ENCODE measurements at regions not wholly inside any gene's neighbourhood (a gene's known extent, or its start where the extent isn't known, plus 50 kb on each side); places are given as distances from the start of the nearest gene placed in this dataset.
"Not testable (repeated sequence)": the region's sequence is repeated elsewhere in the genome, so short reads cannot be mapped to it uniquely, and the experiment has no call there.

- Mint-ChIP-seq H3K4me3 (ENCODE audit: low read depth) (no peak overlapping the region), H3K27me3 (no peaks in the 10 kb centered on the region)
These were observed 131.6 kb downstream of the CHD9NB start for GRCh38 chr16:52921104-52921503.

GRCh38 chr16:52920331-52920730 is 132.4 kb downstream of the CHD9NB start:
- H3K36me3 Mint-ChIP-seq (ENCODE audit: insufficient read depth), result no peaks in the 10 kb centered on the region
- H3K27ac Mint-ChIP-seq, result no peak overlapping the region
- TF ChIP-seq, protein P1, sequence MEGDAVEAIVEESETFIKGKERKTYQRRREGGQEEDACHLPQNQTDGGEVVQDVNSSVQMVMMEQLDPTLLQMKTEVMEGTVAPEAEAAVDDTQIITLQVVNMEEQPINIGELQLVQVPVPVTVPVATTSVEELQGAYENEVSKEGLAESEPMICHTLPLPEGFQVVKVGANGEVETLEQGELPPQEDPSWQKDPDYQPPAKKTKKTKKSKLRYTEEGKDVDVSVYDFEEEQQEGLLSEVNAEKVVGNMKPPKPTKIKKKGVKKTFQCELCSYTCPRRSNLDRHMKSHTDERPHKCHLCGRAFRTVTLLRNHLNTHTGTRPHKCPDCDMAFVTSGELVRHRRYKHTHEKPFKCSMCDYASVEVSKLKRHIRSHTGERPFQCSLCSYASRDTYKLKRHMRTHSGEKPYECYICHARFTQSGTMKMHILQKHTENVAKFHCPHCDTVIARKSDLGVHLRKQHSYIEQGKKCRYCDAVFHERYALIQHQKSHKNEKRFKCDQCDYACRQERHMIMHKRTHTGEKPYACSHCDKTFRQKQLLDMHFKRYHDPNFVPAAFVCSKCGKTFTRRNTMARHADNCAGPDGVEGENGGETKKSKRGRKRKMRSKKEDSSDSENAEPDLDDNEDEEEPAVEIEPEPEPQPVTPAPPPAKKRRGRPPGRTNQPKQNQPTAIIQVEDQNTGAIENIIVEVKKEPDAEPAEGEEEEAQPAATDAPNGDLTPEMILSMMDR (IDR thresholded peaks at IDR 0.05; ENCODE audit: unreplicated experiment), result no peak

More at GRCh38 chr16:52921104-52921503, 131.6 kb downstream of the CHD9NB start:
- TF ChIP-seq, protein P1 (IDR thresholded peaks at IDR 0.05; ENCODE audit: unreplicated experiment), result no peak
- H3K9me3 Mint-ChIP-seq (ENCODE audit: low read depth), result peaks cover 9% of the 10 kb centered on the region
- DNase-seq (ENCODE audit: low spot score, unreplicated experiment), result no peak
- no peak overlapping the region for H3K27ac Mint-ChIP-seq
- no peaks in the 10 kb centered on the region for H3K36me3 Mint-ChIP-seq (ENCODE audit: insufficient read depth)
- no peaks in the 10 kb centered on the region for H3K4me1 Mint-ChIP-seq (ENCODE audit: low read depth)

DNA sequence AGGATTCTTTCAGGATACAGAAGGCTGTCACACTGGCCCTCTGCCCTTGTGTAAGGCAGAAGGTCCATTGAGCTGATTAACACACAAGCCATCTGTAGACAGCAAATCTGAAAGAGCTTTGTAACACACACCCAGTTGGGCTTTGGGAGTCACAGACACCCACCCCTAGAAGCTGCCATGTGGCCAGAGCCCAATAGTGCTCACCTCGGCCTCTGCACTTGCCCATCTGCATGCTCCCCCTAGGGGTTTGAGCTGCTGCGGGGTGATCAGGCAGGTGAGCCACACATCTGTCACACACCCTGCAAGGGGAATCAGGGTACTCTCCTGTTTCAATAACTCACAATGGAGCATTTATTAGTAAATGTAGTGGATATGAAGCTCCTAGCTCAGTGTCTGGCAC is 138.3 kb downstream of the CHD9NB start:
- TF ChIP-seq, protein P1 (IDR thresholded peaks at IDR 0.05; ENCODE audit: unreplicated experiment), result no peak
- Mint-ChIP-seq H3K4me1 (ENCODE audit: low read depth) (peaks cover 3% of the 10 kb centered on the region), H3K36me3 (ENCODE audit: insufficient read depth) (no peaks in the 10 kb centered on the region), H3K27me3 (no peaks in the 10 kb centered on the region), H3K9me3 (ENCODE audit: low read depth) (peaks cover 4% of the 10 kb centered on the region), H3K27ac (no peak overlapping the region), H3K4me3 (ENCODE audit: low read depth) (no peak overlapping the region)
- DNase-seq (ENCODE audit: low spot score, unreplicated experiment), result no peak

More at GRCh38 chr16:52920331-52920730, 132.4 kb downstream of the CHD9NB start:
- Mint-ChIP-seq H3K9me3 (ENCODE audit: low read depth) (peaks cover 9% of the 10 kb centered on the region), H3K4me1 (ENCODE audit: low read depth) (no peaks in the 10 kb centered on the region), H3K4me3 (ENCODE audit: low read depth) (no peak overlapping the region), H3K27me3 (no peaks in the 10 kb centered on the region)
- DNase-seq (ENCODE audit: low spot score, unreplicated experiment), result no peak

DNA sequence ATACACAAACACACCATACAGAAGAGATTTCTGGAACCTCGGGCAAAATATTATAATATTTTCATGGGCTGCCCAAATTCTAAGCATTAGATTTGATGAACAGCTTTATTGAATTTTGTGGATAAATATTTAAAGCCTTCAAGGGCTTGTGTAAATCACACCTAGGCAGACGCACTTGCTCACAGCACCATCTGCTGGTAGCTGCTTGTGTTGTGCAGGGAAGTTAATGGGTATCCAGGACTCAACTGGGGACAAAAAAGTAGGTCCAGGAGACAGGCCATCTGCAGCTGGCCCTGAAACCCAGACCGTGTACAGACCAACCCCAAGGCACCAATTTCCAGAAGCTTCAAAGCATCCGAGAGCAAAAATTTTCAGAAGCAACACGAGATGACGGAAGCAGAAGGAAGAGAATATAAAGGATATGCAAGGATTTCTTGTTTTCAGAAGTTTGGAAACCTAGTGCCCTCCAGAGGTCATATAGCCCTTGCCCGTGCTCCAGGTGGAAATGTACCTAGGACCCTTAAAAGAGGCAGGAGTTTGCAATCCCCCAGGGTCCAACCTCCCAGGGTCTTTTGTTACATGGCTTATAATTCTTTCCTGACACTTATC is 140.0 kb downstream of the CHD9NB start:
- no peaks in the 10 kb centered on the region for H3K9me3 Mint-ChIP-seq (ENCODE audit: low read depth)
- no peaks in the 10 kb centered on the region for H3K36me3 Mint-ChIP-seq (ENCODE audit: insufficient read depth)
- H3K27me3 Mint-ChIP-seq, result no peaks in the 10 kb centered on the region
- H3K4me3 Mint-ChIP-seq (ENCODE audit: low read depth), result no peak overlapping the region
- TF ChIP-seq, protein P1 (IDR thresholded peaks at IDR 0.05; ENCODE audit: unreplicated experiment), result peak; percentile 90
- H3K27ac Mint-ChIP-seq, result no peak overlapping the region
- H3K4me1 Mint-ChIP-seq (ENCODE audit: low read depth), result peaks cover 3% of the 10 kb centered on the region
- peak; percentile 61 for DNase-seq (ENCODE audit: low spot score, unreplicated experiment)

DNA sequence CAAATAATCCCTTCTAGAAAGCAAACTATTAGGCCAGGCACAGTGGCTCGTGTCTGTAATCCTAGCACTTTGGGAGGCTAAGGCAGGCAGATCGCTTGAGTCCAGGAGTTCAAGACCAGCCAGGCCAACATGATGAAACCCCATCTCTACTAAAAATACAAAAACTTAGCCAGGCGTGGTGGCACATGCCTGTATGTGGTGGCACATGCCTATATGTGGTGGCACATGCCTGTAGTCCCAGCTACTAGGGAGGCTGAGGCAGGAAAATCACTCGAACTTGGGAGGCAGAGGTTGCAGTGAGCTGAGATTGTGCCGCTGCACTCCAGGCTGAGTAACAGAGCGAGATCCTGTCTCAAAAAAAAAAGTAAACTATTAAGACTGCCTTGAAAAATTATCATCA is 144.6 kb downstream of the CHD9NB start:
- not testable (repeated sequence) for DNase-seq (ENCODE audit: low spot score, unreplicated experiment); H3K4me1 Mint-ChIP-seq (ENCODE audit: low read depth); H3K9me3 Mint-ChIP-seq (ENCODE audit: low read depth); H3K27ac Mint-ChIP-seq; H3K36me3 Mint-ChIP-seq (ENCODE audit: insufficient read depth); H3K27me3 Mint-ChIP-seq; H3K4me3 Mint-ChIP-seq (ENCODE audit: low read depth)

GRCh38 chr16:52906281-52906680 is 146.4 kb downstream of the CHD9NB start:
- no peaks in the 10 kb centered on the region for H3K4me1 Mint-ChIP-seq (ENCODE audit: low read depth)
- peaks cover 2% of the 10 kb centered on the region for H3K36me3 Mint-ChIP-seq (ENCODE audit: insufficient read depth)
- H3K27ac Mint-ChIP-seq, result no peak overlapping the region
- H3K9me3 Mint-ChIP-seq (ENCODE audit: low read depth), result peaks cover 9% of the 10 kb centered on the region
- no peak for DNase-seq (ENCODE audit: low spot score, unreplicated experiment)
- H3K27me3 Mint-ChIP-seq, result no peaks in the 10 kb centered on the region
- TF ChIP-seq, protein P1 (IDR thresholded peaks at IDR 0.05; ENCODE audit: unreplicated experiment), result no peak
- no peak overlapping the region for H3K4me3 Mint-ChIP-seq (ENCODE audit: low read depth)

Data from progenitor cell of endocrine pancreas (in vitro differentiated cells).